HEK293T (cell line): ENCODE measurements at regions not wholly inside any gene's neighbourhood (a gene's known extent, or its start where the extent isn't known, plus 50 kb on each side); places are given as distances from the start of the nearest gene placed in this dataset.

Experiments used
- CTCF ChIA-PET: fragments of 350-600 bp; formaldehyde crosslinking; extraction: SDS; loops from one replicate; lab custom pipeline; 2021; ENCODE audit warnings: antibody characterized with exemption, inconsistent platforms; lab: Yijun Ruan, JAX
- POLR2A ChIA-PET: fragments of 350-600 bp; formaldehyde crosslinking; extraction: SDS; loops from one replicate; lab custom pipeline; 2020; ENCODE audit warnings: antibody characterized with exemption, inconsistent platforms; lab: Yijun Ruan, JAX
- DNase-seq: peaks from one replicate; pipeline ENCODE4 v3.0.0; 2012; ENCODE audit warnings: mixed read lengths; ENCODE audit errors: extremely low spot score
- ARNT ChIP-seq: fragments of 450-650 bp; IDR thresholded peaks from 2 replicates; pipeline ENCODE4 v1.6.1; 2017; ENCODE audit warnings: mild to moderate bottlenecking
- BHLHE40 ChIP-seq: fragments of 450-650 bp; IDR thresholded peaks from 2 replicates; pipeline ENCODE4 v1.6.1; 2016; ENCODE audit warnings: mild to moderate bottlenecking, moderate library complexity, borderline replicate concordance
- CTBP1 ChIP-seq: fragments of 450-650 bp; IDR thresholded peaks from 2 replicates; pipeline ENCODE4 v1.6.1; 2016; ENCODE audit warnings: borderline replicate concordance
- ELF4 ChIP-seq: fragments of 450-650 bp; IDR thresholded peaks from 2 replicates; pipeline ENCODE4 v1.6.1; 2017; ENCODE audit warnings: antibody characterized with exemption
- FOXA1 ChIP-seq: fragments of 450-650 bp; IDR thresholded peaks from 2 replicates; pipeline ENCODE4 v1.6.1; 2016; ENCODE audit warnings: mild to moderate bottlenecking
- FOXK2 ChIP-seq: fragments of 450-650 bp; IDR thresholded peaks from 2 replicates; pipeline ENCODE4 v1.6.1; 2016; ENCODE audit warnings: mild to moderate bottlenecking
- FOXM1 ChIP-seq: fragments of 450-650 bp; IDR thresholded peaks from 2 replicates; pipeline ENCODE4 v1.6.1; 2017; ENCODE audit warnings: mild to moderate bottlenecking, borderline replicate concordance
- HDGF ChIP-seq: fragments of 450-650 bp; IDR thresholded peaks from 2 replicates; pipeline ENCODE4 v1.6.1; 2017; ENCODE audit warnings: antibody characterized with exemption, borderline replicate concordance
- L3MBTL2 ChIP-seq: fragments of 450-650 bp; conservative IDR thresholded peaks from 2 replicates; pipeline ENCODE4 v1.6.1; 2016; ENCODE audit warnings: mild to moderate bottlenecking
- LEF1 ChIP-seq: fragments of 450-650 bp; IDR thresholded peaks from 2 replicates; pipeline ENCODE4 v1.6.1; 2017; ENCODE audit warnings: mild to moderate bottlenecking, borderline replicate concordance
- NFRKB ChIP-seq: fragments of 450-650 bp; IDR thresholded peaks from 2 replicates; pipeline ENCODE4 v1.6.1; 2016; ENCODE audit warnings: mild to moderate bottlenecking, moderate library complexity
- PKNOX1 ChIP-seq: fragments of 450-650 bp; IDR thresholded peaks from 2 replicates; pipeline ENCODE4 v1.6.1; 2016
- SP1 ChIP-seq: fragments of 450-650 bp; IDR thresholded peaks from 2 replicates; pipeline ENCODE4 v1.6.1; 2017
- SUZ12 ChIP-seq: fragments of 450-650 bp; IDR thresholded peaks from 2 replicates; pipeline ENCODE4 v1.6.1; 2016; ENCODE audit warnings: mild to moderate bottlenecking
- TARDBP ChIP-seq: fragments of 450-650 bp; IDR thresholded peaks from 2 replicates; pipeline ENCODE4 v1.6.1; 2016
- ZNF384 ChIP-seq: fragments of 450-650 bp; IDR thresholded peaks from 2 replicates; pipeline ENCODE4 v1.6.1; 2016

GRCh38 chr1:81364088-81364487, 436.6 kb upstream of the ADGRL2 start:
- TF ChIP-seq ZNF384, result no peak
- no peak for TF ChIP-seq SP1
- no peak for TF ChIP-seq PKNOX1
- TF ChIP-seq FOXM1, result no peak
- TF ChIP-seq SUZ12, result no peak
- no peak for TF ChIP-seq LEF1
- TF ChIP-seq FOXA1, result no peak
- no peak for TF ChIP-seq L3MBTL2
- TF ChIP-seq TARDBP, result no peak
- no peak for TF ChIP-seq FOXK2
- TF ChIP-seq HDGF, result no peak
- no peak for TF ChIP-seq ARNT
- TF ChIP-seq NFRKB, result no peak
- no peak for TF ChIP-seq BHLHE40
- no peak for TF ChIP-seq CTBP1
- TF ChIP-seq ELF4, result no peak
- ChIA-PET POLR2A (no interaction called here), CTCF (no interaction called here)
- DNase-seq, result no peak

- TF ChIP-seq BHLHE40, result no peak
- no peak for TF ChIP-seq CTBP1
- CTCF ChIA-PET, result interaction anchor here (0.5 kb wide), 1 partner anchor 900 kb away, joined by 3 read pairs; no protein-coding TSS in a partner anchor
- POLR2A ChIA-PET, result no interaction called here
- DNase-seq, result no peak
Observed at GRCh38 chr1:81358151-81358550, 442.6 kb upstream of the ADGRL2 start.

- TF ChIP-seq SUZ12, result no peak
- TF ChIP-seq LEF1, result no peak
- no peak for TF ChIP-seq SP1
- no peak for TF ChIP-seq FOXA1
- TF ChIP-seq ZNF384, result no peak
- TF ChIP-seq PKNOX1, result no peak
- no peak for TF ChIP-seq NFRKB
- no peak for TF ChIP-seq CTBP1
- no peak for TF ChIP-seq ELF4
- no peak for TF ChIP-seq TARDBP
- no peak for TF ChIP-seq FOXK2
- no peak for TF ChIP-seq ARNT
- no peak for TF ChIP-seq FOXM1
- no peak for TF ChIP-seq HDGF
- no peak for TF ChIP-seq BHLHE40
- no peak for TF ChIP-seq L3MBTL2
- ChIA-PET POLR2A (no interaction called here), CTCF (no interaction called here)
- no peak for DNase-seq
Observed at GRCh38 chr1:81351864-81352263, 448.9 kb upstream of the ADGRL2 start.

- CTCF ChIA-PET, result no interaction called here
- POLR2A ChIA-PET, result no interaction called here
- TF ChIP-seq BHLHE40 (no peak), CTBP1 (no peak), HDGF (no peak), FOXA1 (no peak), L3MBTL2 (no peak), SUZ12 (no peak), ELF4 (no peak), FOXK2 (no peak), ARNT (no peak), SP1 (no peak), TARDBP (no peak), ZNF384 (no peak), LEF1 (no peak), FOXM1 (no peak), PKNOX1 (no peak), NFRKB (no peak)
- DNase-seq, result no peak
Observed at GRCh38 chr1:81349194-81349965, 451.4 kb upstream of the ADGRL2 start.

- POLR2A ChIA-PET, result no interaction called here
Observed at GRCh38 chr1:81345110-81345509, 455.6 kb upstream of the ADGRL2 start.

More at GRCh38 chr1:81345110-81345509, 455.6 kb upstream of the ADGRL2 start:
- TF ChIP-seq SUZ12, result no peak
- TF ChIP-seq TARDBP, result no peak
- no peak for TF ChIP-seq NFRKB
- TF ChIP-seq HDGF, result no peak
- TF ChIP-seq ZNF384, result no peak
- TF ChIP-seq LEF1, result no peak
- TF ChIP-seq CTBP1, result no peak
- TF ChIP-seq BHLHE40, result no peak
- TF ChIP-seq ELF4, result no peak
- TF ChIP-seq L3MBTL2, result no peak
- TF ChIP-seq FOXM1, result no peak
- no peak for TF ChIP-seq PKNOX1
- no peak for TF ChIP-seq ARNT
- no peak for DNase-seq
- CTCF ChIA-PET, result no interaction called here
